ENCODE measurements at regions not wholly inside any gene's neighbourhood (a gene's known extent, or its start where the extent isn't known, plus 50 kb on each side); places are given as distances from the start of the nearest gene placed in this dataset.

- no peak for DNase-seq (ENCODE audit: low read depth)
Measured at GRCh38 chr15:95830281-95830680, 500.2 kb upstream of the NR2F2 start.

- DNase-seq (ENCODE audit: low read depth), result no peak
Measured at GRCh38 chr15:95832668-95833067, 497.8 kb upstream of the NR2F2 start.

- no peak for DNase-seq (ENCODE audit: low read depth)
Measured at GRCh38 chr15:95834028-95834804, 496.3 kb upstream of the NR2F2 start.

- no peak for DNase-seq (ENCODE audit: low read depth)
Measured at GRCh38 chr15:95836536-95836935, 494.0 kb upstream of the NR2F2 start.

- no peak for DNase-seq (ENCODE audit: low read depth)
Measured at GRCh38 chr15:95837341-95838004, 493.0 kb upstream of the NR2F2 start.

- DNase-seq (ENCODE audit: low read depth), result no peak
Measured at GRCh38 chr15:95839367-95839782, 491.1 kb upstream of the NR2F2 start.

- peak; percentile 19 for DNase-seq (ENCODE audit: low read depth)
Measured at GRCh38 chr15:95840004-95840403, 490.5 kb upstream of the NR2F2 start.

GRCh38 chr15:95840855-95841254 is 489.6 kb upstream of the NR2F2 start:
- no peak for DNase-seq (ENCODE audit: low read depth)

- no peak for DNase-seq (ENCODE audit: low read depth)
Measured at GRCh38 chr15:95842576-95842975, 487.9 kb upstream of the NR2F2 start.

GRCh38 chr15:95843241-95843910 is 487.1 kb upstream of the NR2F2 start:
- DNase-seq (ENCODE audit: low read depth), result no peak

- no peak for DNase-seq (ENCODE audit: low read depth)
Measured at GRCh38 chr15:95845862-95846515, 484.5 kb upstream of the NR2F2 start.

GRCh38 chr15:95848126-95848525 is 482.4 kb upstream of the NR2F2 start:
- no peak for DNase-seq (ENCODE audit: low read depth)

- DNase-seq (ENCODE audit: low read depth), result no peak
Measured at GRCh38 chr15:95850837-95851236, 479.7 kb upstream of the NR2F2 start.

- DNase-seq (ENCODE audit: low read depth), result no peak
Measured at GRCh38 chr15:95853350-95853749, 477.1 kb upstream of the NR2F2 start.

- peak; percentile 37 for DNase-seq (ENCODE audit: low read depth)
Measured at GRCh38 chr15:95857124-95857757, 473.3 kb upstream of the NR2F2 start.

- DNase-seq (ENCODE audit: low read depth), result no peak
Measured at GRCh38 chr15:95857758-95858157, 472.7 kb upstream of the NR2F2 start.

GRCh38 chr15:95860406-95860805 is 470.1 kb upstream of the NR2F2 start:
- no peak for DNase-seq (ENCODE audit: low read depth)

GRCh38 chr15:95864467-95864886 is 466.0 kb upstream of the NR2F2 start:
- no peak for DNase-seq (ENCODE audit: low read depth)

GRCh38 chr15:95865330-95865739 is 465.2 kb upstream of the NR2F2 start:
- DNase-seq (ENCODE audit: low read depth), result no peak

GRCh38 chr15:95866711-95867440 is 463.6 kb upstream of the NR2F2 start:
- no peak for DNase-seq (ENCODE audit: low read depth)

- no peak for DNase-seq (ENCODE audit: low read depth)
Measured at GRCh38 chr15:95868450-95868849, 462.1 kb upstream of the NR2F2 start.
